NCI-H460 (cell line): ENCODE measurements at regions not wholly inside any gene's neighbourhood (a gene's known extent, or its start where the extent isn't known, plus 50 kb on each side); places are given as distances from the start of the nearest gene placed in this dataset.
"Not testable (repeated sequence)": the region's sequence is repeated elsewhere in the genome, so short reads cannot be mapped to it uniquely, and the experiment has no call there.

Source experiments
- DNase-seq: peaks from one replicate; pipeline ENCODE4 v3.0.0-alpha.2; 2016; ENCODE audit warnings: low read depth; ENCODE audit errors: extremely low read depth

DNA sequence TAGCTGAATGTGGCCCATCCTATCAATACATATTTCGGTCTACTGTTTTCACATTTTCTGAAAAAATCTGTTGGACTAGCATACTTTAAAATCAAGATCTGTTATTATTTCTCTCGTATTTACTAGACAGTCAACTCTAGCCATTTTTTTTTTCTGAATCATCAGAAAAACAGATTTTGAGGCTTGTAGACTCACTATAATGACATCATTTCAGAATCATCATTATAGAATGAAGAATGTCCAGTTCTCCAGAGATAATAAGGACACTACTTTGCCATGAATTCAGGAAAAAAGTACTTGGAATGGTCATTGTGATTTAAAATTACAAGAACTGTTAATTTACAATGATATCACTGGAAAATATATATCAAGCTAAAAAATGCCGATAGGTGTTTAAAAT lies 589.8 kb downstream of the KCNH5 start:
- no peak for DNase-seq

DNA sequence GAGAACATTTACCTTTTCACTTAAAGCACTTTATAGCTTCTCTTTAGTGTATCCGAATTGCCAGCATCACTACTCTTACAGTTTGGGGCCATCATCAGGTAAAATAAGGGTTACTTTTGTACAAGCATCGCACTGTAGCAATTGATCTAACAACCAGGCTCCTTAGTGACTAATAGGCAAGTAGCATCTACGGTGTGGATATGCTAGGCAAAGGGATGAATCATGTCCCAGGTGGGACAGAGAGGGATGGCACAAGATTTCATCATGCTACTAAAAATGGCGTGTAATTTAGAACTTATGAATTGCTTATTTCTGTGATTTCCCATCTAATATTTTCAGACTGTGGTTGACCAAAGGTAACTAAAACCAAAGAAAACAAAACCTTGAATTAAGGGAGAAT lies 582.3 kb downstream of the KCNH5 start:
- no peak for DNase-seq

DNA sequence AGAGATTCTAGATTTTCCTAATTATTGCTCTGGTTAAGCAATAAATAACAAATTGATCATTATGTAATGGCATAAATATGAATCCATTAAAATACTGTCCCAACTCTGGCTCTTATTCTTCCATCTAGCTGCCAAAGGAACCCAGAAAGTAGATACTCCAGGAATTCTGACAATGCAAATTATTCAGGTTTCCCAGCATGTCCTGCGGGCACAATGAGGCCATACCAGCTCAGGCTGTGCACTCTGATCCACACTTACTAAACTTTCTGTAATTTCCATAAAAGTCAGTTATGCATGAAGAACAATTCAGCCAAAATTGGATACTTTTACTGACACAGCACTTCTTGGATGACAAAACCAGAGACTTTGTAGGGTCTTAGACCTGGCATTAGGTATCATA lies 576.3 kb downstream of the KCNH5 start:
- DNase-seq: no peak

DNA sequence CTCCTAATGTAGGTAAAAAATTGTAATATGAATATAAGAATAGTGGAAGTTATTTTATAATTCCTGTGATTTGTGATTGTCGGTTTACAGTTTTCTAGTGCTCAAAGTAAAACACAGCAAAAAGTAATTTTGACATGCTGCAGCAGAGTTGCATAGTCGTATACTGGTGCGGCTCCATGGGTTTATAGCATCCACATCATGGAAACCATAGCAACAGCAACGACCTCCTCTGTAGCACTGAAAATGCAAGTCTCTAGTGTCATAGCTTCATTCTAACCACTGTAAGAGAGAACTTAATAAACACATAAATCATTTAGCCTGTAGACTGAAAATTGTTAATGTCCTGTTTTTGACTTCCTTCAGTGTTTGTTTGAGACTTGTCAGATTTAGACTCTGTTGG lies 574.3 kb downstream of the KCNH5 start:
- DNase-seq: no peak

DNA sequence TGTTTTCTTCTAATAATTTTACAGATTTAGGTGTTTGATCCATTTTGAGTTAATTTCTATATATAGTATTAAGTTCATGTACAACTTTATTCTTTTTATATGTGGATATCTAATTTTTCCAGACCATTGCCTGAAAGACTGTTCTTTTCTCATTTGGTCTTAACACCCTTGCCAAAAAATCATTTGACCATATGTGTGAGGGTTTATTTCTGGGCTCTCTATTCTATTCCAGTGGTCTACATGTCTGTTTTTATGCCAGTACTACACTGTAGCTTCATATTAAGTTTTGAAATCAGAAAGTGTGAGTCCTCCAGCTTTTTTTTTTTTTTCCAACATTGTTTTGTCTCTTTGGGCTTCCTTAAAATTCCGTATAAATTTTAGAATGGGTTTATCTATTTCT lies 554.1 kb downstream of the KCNH5 start:
- DNase-seq: no peak

DNA sequence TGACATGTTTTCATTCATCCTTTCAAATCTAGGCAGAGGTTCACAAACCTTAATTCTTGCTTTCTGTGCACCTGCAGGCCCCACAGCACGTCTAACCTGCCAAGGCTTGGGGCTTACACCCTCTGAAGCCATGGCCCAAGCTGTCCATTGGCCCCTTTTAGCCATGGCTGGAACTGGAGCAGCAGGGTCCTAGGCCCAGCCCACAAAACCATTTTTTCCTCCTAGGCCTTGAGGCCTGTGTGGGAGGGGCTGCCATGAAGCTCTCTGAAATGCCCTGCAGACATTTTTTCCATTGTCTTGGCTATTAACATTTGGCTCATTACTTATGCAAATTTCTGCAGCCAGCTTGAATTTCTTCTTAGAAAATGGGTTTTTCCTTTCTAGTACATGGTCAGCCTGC lies 547.5 kb downstream of the KCNH5 start:
- no peak for DNase-seq

DNA sequence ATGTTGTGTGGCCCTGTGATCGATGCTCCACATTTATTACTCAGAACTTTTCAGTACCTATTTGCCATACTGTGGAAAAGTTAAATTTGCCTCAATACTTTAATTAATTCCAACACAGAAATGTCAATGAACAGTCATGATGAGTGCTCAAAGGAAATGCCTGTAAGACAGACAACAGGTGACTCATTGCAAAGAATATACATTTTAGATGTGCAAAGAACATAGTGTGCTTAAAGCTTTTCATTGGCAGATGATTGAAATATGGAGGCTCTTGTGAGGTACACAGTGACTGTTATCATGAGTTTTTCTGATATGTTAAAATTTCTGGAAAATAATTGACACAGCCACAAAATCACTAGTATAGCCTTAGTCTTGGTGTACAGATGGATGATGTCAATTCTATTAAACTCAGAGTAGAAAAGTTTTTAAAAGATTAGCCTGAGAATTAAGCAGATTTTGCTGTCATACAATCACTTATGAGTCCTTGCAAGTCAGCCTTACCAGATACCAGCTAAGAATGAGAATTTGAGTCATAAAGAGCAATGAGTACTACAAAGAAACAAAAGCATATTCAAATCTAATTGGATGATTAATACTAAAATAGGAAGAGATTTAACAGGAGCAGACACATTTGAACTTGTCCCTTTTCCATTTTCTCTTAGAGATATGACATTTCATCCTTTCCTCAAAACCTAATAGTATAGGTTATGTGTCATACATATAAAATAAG lies 544.1 kb downstream of the KCNH5 start:
- no peak for DNase-seq

GRCh38 chr14:62505045-62505444 lies 540.2 kb downstream of the KCNH5 start:
- no peak for DNase-seq

GRCh38 chr14:62521309-62521708 lies 523.9 kb downstream of the KCNH5 start:
- DNase-seq: not testable (repeated sequence)

DNA sequence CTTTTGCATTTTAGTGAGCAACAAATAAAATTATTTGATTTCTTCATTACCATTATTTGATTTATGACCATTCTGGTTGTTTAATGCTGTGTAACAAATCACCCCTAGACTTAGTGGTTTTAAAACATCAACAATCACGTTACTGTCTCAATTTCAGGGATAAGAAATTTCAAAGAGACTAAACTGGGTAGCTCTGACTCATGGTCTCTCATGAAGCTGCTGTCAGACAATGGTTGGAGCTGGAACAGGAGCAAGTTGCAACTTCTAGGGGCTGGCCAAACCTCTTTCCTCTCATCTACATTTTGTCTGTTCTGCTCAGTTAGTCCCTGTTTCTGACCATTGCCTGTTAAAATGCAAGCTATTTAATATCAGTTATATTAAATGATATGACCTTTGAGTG lies 517.0 kb downstream of the KCNH5 start:
- no peak for DNase-seq

DNA sequence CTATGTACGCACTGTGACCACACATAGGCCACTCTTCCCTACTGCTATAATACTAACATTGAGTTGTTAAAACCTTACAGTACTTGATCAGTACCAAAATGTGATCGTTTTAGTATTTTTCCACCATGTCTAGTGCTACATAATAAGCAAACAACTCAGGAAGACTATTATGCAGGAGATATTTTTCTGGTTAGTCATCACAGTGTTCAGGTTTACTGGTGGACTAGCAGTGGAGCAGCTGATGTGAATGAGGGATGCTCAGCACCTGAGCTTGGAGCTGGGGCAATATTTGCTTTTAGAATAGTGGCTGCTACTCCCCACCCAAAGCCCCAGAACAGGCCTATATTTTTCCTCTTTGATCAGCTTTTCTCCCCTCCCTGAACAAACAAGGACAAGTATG lies 513.1 kb downstream of the KCNH5 start:
- no peak for DNase-seq

DNA sequence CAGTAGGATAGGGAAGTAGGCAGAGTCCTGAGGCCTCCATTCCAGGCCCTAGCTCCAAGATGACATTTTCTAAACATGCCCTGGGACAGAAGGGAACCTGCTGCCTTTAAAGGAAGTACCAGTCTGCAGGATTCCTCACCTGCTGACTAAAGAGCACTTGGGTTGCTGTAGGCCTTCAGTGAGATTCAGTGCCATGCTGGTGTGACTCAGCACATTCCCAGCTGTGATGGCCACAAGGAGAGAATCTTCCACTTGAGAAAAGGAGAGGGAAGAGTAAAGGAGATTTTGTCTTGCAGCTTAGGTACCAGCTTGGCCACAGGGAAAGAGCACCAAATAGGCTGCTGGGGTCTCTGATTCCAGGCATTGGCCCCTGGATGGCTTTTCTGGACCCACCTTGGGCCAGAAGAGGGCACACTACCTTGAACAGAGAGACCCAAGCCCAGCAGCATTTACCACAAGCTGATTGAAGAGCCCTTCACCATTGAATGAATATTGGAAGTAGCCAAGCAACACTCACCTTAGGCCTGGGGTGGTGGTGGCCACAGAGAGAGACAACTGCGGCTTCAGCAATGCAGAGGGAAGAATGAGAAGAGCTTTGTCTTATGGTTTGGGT lies 498.3 kb downstream of the KCNH5 start:
- peak; percentile 14 for DNase-seq

DNA sequence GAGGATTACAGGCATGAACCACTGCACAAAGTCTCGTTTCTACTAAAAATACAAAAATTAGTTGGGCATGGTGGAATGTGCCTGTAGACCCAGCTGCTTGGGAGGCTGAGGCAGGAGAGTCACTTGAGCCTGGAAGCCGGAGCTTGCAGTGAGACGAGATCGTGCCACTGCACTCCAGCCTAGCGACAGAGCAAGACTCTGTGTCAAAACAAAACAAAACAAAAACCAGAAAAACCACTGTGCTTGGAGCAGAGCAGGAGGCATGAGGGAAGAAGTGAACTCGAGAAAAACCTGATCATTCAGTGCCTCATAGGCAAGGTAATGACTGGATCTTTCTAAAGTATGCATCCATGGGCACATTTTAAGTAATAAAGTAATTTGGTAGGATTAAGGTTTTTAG lies 487.8 kb downstream of the KCNH5 start:
- no peak for DNase-seq

DNA sequence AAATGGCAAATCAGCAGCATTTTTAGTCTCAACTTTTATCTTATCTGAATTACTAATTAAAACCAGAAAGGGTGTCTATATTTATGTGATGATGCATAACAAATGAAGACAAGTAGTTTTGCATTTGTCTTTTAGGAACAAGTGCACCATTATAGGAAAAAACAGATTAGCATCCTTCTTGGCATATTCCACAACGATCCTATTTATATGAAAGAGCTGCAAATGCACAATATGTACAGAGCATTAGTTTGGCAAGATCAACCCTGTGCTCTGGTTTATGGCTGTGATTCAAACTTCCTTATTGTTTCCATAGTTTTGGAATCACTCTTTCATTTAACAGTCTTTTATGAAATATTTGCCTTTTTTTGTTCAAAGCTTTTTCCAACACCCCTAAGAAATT lies 486.8 kb downstream of the KCNH5 start:
- no peak for DNase-seq

GRCh38 chr14:62585247-62585646 lies 460.0 kb downstream of the KCNH5 start:
- DNase-seq: no peak

DNA sequence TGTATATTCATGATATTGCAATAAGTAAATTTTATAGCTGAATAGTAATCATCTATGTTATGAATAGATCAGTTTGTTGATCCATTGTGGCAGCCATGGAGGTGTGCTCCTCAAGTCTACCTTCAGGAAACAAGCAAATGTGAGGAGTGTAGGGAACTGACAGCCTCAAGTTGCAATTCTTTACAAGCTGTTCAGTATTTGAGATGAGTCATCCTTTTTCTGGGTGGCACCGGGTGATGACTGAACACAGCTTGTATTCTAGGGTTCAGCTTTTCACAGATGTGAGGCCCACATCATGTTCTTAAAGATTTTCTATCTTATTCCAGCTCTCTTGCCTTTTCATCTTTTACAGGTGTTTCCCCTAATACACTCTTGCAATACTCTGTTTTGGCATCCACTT lies 452.4 kb downstream of the KCNH5 start:
- DNase-seq: peak; percentile 26

GRCh38 chr14:62597143-62597542 lies 448.1 kb downstream of the KCNH5 start:
- DNase-seq: no peak

GRCh38 chr14:62599616-62600385 lies 445.5 kb downstream of the KCNH5 start:
- DNase-seq: no peak

DNA sequence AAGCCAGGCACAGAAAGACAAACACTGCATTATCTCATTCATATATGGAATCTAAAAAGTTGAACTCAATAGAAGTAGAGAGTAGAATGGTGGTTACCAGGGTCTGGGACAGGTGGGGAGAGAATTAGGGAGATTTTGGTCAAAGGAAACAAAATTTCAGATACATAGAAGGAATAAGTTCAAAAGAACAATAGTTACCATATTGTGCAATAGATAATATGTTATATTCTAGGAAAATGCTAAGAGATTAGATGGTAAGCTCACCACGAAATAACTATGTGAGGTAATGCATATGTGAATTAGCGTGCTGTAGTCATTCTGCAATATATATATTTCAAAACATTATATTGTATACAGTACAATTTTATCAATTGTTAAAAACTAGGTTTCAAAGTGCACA lies 442.5 kb downstream of the KCNH5 start:
- DNase-seq: no peak

DNA sequence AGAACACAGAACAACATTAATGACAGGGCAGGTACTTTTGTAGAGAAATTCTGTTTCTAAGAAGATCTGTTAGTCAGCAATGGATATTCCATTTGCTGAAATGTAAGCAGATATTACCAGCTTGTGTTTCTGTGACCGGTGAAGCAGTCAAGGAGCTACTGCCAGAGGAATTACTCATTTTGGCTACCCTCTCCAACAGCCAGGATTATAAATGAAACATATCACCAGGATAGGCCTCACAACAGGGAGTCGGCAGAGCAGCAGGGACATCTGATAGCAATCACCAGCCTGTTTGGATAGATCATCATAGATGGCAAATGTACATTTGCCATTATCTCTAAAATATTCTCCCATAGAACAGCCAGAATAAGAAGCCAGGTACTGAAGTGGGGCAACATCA lies 440.7 kb downstream of the KCNH5 start:
- DNase-seq: no peak

DNA sequence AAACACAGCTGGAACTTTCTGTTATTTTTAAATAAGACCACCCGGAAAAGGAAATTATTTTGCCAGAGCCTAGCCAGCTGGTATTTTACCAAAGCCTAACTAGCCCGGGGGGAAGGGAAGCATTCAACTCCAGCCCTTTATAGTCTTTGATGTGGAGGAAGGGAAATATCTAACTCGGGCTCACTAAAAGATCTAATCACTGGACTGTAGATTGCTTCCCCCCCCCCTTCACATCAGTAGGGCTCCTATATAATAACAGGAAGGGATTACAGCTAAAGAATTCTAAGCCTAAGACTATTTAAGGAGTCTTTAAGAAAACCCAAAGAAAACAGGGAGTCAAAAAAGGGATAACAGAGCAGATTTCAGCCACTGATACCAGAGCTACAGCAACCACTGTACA lies 431.1 kb downstream of the KCNH5 start:
- DNase-seq: no peak

DNA sequence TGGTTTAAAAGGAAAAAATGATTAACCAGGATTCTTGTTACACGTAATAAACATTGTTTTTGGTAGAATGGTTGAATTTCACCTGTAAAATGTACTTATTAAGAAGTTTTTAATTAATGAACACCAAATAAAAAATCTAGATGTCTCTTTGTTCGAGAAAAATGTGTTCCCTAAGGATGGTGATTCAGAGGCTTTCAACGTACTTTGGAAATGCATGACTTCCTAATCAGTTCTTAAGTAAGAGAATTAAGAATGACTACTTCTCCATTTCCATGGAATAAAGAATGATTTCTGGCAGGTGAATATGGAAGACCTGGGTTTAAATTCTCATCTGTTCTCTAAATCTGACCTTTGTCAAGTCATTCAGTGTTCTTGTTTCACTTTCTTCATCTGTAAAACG lies 428.6 kb downstream of the KCNH5 start:
- DNase-seq: no peak
